CD8-positive, alpha-beta memory T cell (primary cell): ENCODE measurements at regions not wholly inside any gene's neighbourhood (a gene's known extent, or its start where the extent isn't known, plus 50 kb on each side); places are given as distances from the start of the nearest gene placed in this dataset.

Experiments
- CTCF ChIA-PET: fragments of 350-600 bp; sonication (Branson Sonifier 250); formaldehyde crosslinking; loops from one replicate; lab custom pipeline; 2021; ENCODE audit warnings: antibody characterized with exemption; lab: Charles Lee
- POLR2A ChIA-PET: fragments of 350-600 bp; sonication (Branson Sonifier 250); formaldehyde crosslinking; loops from one replicate; lab custom pipeline; 2021; ENCODE audit warnings: antibody characterized with exemption; lab: Charles Lee
- DNase-seq, 5 donors: peaks; one replicate each; pipeline versions ENCODE4 v3.0.0 to v3.0.0-alpha.2; 2020 to 2022; ENCODE audit warnings: mixed read lengths in 1 of 5
- H3K27ac ChIP-seq: one replicate; pipeline ENCODE4 v1.7.0; 2013; ENCODE audit warnings: low read depth, mild to moderate bottlenecking, low read length, moderate library complexity
- H3K27me3 ChIP-seq: 2 replicates; pipeline ENCODE4 v1.7.0; 2013; ENCODE audit warnings: low read length, mild to moderate bottlenecking; ENCODE audit not compliant: insufficient read depth, poor library complexity, severe bottlenecking
- H3K36me3 ChIP-seq: 2 replicates; pipeline ENCODE4 v1.7.0; 2013; ENCODE audit warnings: mild to moderate bottlenecking, low read length, moderate library complexity; ENCODE audit not compliant: insufficient read depth
- H3K4me1 ChIP-seq: 2 replicates; pipeline ENCODE4 v1.7.0; 2013; ENCODE audit warnings: mild to moderate bottlenecking, low read length, moderate library complexity; ENCODE audit not compliant: insufficient read depth
- H3K4me3 ChIP-seq: 2 replicates; pipeline ENCODE4 v1.7.0; 2013; ENCODE audit warnings: mild to moderate bottlenecking, low read length
- H3K9me3 ChIP-seq: 2 replicates; pipeline ENCODE4 v1.7.0; 2013; ENCODE audit warnings: mild to moderate bottlenecking, low read length
- H3K27ac Mint-ChIP-seq, 8 donors: one replicate each; pipeline ENCODE4 v1.8.0; 2020 to 2021; ENCODE audit warnings: mixed read lengths in 8 of 8, mild to moderate bottlenecking in 6 of 8, inconsistent platforms in 3 of 8, moderate library complexity in 3 of 8
- H3K27me3 Mint-ChIP-seq, 2 donors: one replicate each; pipeline ENCODE4 v1.8.0; 2020 to 2021; ENCODE audit warnings: mixed read lengths in 2 of 2, mild to moderate bottlenecking in 1 of 2, moderate library complexity in 1 of 2
- H3K36me3 Mint-ChIP-seq, 3 donors: one replicate each; pipeline ENCODE4 v1.8.0; 2020 to 2021; ENCODE audit warnings: mixed read lengths in 3 of 3, inconsistent platforms in 1 of 3, mild to moderate bottlenecking in 1 of 3
- H3K4me1 Mint-ChIP-seq, 3 donors: one replicate each; pipeline ENCODE4 v1.8.0; 2020 to 2021; ENCODE audit warnings: mixed read lengths in 3 of 3, inconsistent platforms in 1 of 3, mild to moderate bottlenecking in 1 of 3
- H3K4me3 Mint-ChIP-seq, 7 donors: one replicate each; pipeline ENCODE4 v1.8.0; 2020 to 2021; ENCODE audit warnings: mixed read lengths in 7 of 7, mild to moderate bottlenecking in 6 of 7, moderate library complexity in 4 of 7, inconsistent platforms in 2 of 7
- H3K9me3 Mint-ChIP-seq, 5 donors: one replicate each; pipeline ENCODE4 v1.8.0; 2020 to 2022; ENCODE audit warnings: mixed read lengths in 5 of 5, mild to moderate bottlenecking in 3 of 5, moderate library complexity in 2 of 5, inconsistent platforms in 1 of 5

DNA sequence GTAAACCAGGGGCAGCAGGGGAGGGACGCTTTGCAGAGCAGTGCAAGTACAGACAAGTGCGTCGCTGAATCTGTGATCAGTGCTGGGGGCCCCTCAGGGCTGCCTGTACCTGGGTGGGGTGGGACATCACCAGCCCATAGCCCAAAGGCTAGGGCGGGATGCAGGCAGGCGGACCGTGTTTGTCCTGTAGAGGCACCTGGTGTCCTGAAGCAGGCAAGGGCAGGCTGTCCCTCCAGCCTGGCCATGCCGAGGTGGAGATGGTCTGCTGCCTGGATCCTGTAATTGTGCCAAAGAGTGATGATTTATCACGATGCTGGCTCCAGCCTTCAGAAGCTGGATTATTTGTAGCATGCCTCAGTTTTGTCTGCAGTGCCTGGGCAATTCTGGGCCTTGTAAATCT, 137.9 kb upstream of the GSE1 start:
- DNase-seq = no peak
- Mint-ChIP-seq H3K9me3 (no peaks in the 10 kb centered on the region), H3K36me3 (no peaks in the 10 kb centered on the region), H3K27ac (no peak overlapping the region), H3K4me1 (no peaks in the 10 kb centered on the region), H3K27me3 (peaks cover 0 to 3% of the 10 kb centered on the region in 2 donors), H3K4me3 (no peak overlapping the region)
- POLR2A ChIA-PET = no interaction called here
- H3K4me3 ChIP-seq = no peak overlapping the region
- no peak overlapping the region for H3K27ac ChIP-seq
- no peaks in the 10 kb centered on the region for H3K9me3 ChIP-seq
- no peaks in the 10 kb centered on the region for H3K36me3 ChIP-seq
- no peaks in the 10 kb centered on the region for H3K4me1 ChIP-seq
- H3K27me3 ChIP-seq = no peaks in the 10 kb centered on the region
- CTCF ChIA-PET = no interaction called here

DNA sequence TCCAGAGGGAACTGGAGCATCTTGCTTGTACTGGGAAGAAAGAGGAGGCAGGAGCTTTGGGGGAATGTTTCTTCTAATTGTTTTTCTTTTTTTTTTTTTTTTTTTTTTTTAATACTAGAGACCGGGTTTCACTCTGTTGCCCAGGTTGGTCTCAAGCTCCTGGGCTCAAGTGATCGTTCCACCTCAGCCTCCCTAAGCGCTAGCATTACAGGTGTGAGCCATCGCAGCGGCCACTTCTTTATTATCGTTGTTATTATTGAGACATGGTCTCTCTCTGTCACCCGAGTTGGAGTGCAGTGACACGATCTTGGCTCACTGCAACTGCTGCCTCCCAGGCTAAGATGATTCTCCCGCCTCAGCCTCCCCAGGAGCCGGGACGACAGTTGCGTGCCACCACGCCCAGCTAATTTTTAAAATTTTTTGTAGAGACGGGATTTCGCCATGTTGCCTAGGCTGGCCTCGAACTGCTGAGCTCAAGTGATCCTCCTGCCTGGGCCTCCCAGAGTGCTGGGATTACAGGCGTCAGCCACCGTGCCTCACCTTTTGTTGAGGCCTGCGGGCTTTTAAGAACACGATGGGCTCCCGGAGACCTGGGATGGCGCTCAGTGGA, 137.3 kb upstream of the GSE1 start:
- Histone ChIP-seq H3K4me3 (no peak overlapping the region), H3K27me3 (no peaks in the 10 kb centered on the region), H3K36me3 (no peaks in the 10 kb centered on the region), H3K9me3 (no peaks in the 10 kb centered on the region), H3K27ac (no peak overlapping the region), H3K4me1 (no peaks in the 10 kb centered on the region)
- no peak overlapping the region for H3K4me3 Mint-ChIP-seq
- H3K9me3 Mint-ChIP-seq = no peaks in the 10 kb centered on the region
- ChIA-PET CTCF (interaction anchor here (1.6 to 1.8 kb wide), 2 partner anchors 28 to 134 kb away, joined by 3 to 4 read pairs; no protein-coding TSS in a partner anchor), POLR2A (no interaction called here)
- no peak overlapping the region for H3K27ac Mint-ChIP-seq
- no peaks in the 10 kb centered on the region for H3K4me1 Mint-ChIP-seq
- no peaks in the 10 kb centered on the region for H3K36me3 Mint-ChIP-seq
- no peak for DNase-seq
- peaks cover 0 to 3% of the 10 kb centered on the region in 2 donors for H3K27me3 Mint-ChIP-seq

DNA sequence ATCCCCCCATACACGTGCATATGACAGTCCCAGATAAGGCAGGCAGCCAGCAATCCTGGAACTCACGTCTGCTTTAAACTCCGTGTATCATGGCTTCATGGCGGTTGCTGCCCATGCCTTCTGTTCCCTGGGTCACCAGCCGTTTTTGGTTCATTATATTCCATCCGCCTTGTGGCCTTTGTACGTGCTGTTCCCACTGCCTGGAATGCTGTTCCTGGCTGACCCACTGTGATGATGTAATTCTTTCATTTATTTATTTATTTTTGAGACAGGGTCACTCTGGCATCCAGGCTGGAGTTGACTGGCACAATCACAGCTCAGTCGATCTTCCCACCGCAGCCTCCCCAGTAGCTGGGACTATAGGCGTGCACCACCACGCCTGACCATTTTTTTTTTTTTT, 136.7 kb upstream of the GSE1 start:
- ChIA-PET POLR2A (no interaction called here), CTCF (interaction anchor here (1.0 to 1.8 kb wide), 3 partner anchors 29 to 134 kb away, joined by 3 to 4 read pairs (median 3); no protein-coding TSS in a partner anchor)
- Mint-ChIP-seq H3K9me3 (no peaks in the 10 kb centered on the region), H3K36me3 (no peaks in the 10 kb centered on the region), H3K27me3 (peaks cover 1% of the 10 kb centered on the region in 2 donors), H3K27ac (no peak overlapping the region), H3K4me3 (no peak overlapping the region), H3K4me1 (no peaks in the 10 kb centered on the region)
- H3K4me1 ChIP-seq = no peaks in the 10 kb centered on the region
- H3K27ac ChIP-seq = no peak overlapping the region
- no peak overlapping the region for H3K4me3 ChIP-seq
- H3K36me3 ChIP-seq = no peaks in the 10 kb centered on the region
- DNase-seq = no peak
- no peaks in the 10 kb centered on the region for H3K9me3 ChIP-seq
- H3K27me3 ChIP-seq = no peaks in the 10 kb centered on the region

DNA sequence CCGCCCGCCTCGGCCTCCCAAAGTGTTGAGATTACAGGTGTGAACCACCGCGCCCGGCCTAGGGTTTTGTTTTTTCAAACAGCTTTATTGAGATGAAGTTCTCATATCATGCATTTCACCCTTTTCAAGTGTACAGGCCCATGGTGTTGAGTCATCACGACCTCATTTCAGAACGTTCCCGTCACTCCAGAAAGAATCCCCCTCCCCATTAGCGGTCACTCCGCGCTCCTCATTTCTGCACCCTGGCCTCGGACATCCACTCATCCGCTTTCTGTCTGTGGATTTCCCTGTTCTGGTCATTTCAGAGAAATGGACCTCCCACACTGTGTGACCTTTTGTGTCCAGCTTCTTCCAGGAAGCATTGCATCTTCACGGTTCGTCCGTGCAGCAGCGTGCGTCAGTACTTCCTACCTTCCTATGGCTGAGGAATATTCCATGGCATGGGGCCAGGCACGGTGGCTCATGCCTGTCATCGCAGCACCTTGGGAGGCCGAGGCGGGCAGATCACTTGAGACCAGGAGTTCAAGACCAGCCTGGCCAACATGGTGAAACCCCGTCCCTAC, 135.2 kb upstream of the GSE1 start:
- no peak overlapping the region for H3K4me3 ChIP-seq
- Mint-ChIP-seq H3K27ac (no peak overlapping the region), H3K36me3 (no peaks in the 10 kb centered on the region), H3K27me3 (peaks cover 1 to 3% of the 10 kb centered on the region in 2 donors), H3K4me3 (no peak overlapping the region), H3K4me1 (no peaks in the 10 kb centered on the region), H3K9me3 (no peaks in the 10 kb centered on the region)
- no peak overlapping the region for H3K27ac ChIP-seq
- no peaks in the 10 kb centered on the region for H3K4me1 ChIP-seq
- DNase-seq = no peak
- ChIA-PET CTCF (interaction anchor here (1.2 to 1.8 kb wide), 3 partner anchors 50 to 138 kb away, joined by 3 to 5 read pairs (median 4); no protein-coding TSS in a partner anchor), POLR2A (no interaction called here)
- H3K36me3 ChIP-seq = no peaks in the 10 kb centered on the region
- no peaks in the 10 kb centered on the region for H3K9me3 ChIP-seq
- no peaks in the 10 kb centered on the region for H3K27me3 ChIP-seq

DNA sequence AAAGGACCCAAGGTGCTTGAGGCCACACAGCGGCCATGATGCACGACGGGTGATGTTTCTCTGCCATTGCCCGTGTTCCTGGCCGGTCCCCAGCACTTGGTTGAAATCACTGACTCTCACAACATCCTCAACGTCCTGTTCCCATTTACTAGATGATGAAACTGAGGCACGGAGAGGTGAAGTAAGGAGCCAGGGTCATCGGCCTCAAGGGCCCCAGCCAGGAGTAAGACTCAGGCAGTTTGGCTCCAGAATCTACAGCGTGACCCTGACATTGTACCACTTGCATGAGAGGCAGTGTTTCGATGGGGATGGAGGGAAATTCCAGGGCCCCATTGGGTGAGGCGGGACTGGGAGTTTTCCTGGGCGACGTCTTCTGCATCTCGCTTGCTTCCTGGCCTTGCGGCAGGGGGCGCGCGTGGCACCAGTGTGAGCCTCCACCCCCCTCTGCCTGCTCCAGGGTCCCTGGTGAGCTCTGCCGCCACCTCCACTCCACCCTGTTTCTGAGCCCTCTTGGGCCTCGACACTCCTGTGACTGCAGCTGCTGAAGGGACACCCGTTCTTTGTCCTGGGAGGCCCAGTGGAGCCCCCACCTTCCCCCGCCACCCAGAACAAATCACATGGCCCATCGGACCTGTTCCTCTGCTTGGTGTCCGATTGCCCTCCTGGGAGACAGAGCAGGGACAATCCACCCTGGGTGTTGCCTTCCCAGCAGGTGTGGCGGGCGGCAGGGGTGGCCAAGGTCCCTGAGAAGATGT, 133.0 kb upstream of the GSE1 start:
- H3K9me3 Mint-ChIP-seq = no peaks in the 10 kb centered on the region
- H3K27me3 ChIP-seq = no peaks in the 10 kb centered on the region
- peak overlapping the region in 1 of 8 donors; percentile 14 for H3K27ac Mint-ChIP-seq
- peak in 3 of 5 donors; percentile 6 to 53 (median 25) for DNase-seq
- H3K36me3 ChIP-seq = no peaks in the 10 kb centered on the region
- H3K4me1 ChIP-seq = no peaks in the 10 kb centered on the region
- no peaks in the 10 kb centered on the region for H3K36me3 Mint-ChIP-seq
- no peaks in the 10 kb centered on the region for H3K4me1 Mint-ChIP-seq
- no peaks in the 10 kb centered on the region for H3K9me3 ChIP-seq
- H3K27me3 Mint-ChIP-seq = peaks cover 1 to 3% of the 10 kb centered on the region in 2 donors
- no peak overlapping the region for H3K4me3 ChIP-seq
- ChIA-PET POLR2A (no interaction called here), CTCF (interaction anchor here (2.5 to 3.0 kb wide), 2 partner anchors 130 to 136 kb away, joined by 13 to 14 read pairs; no protein-coding TSS in a partner anchor)
- H3K27ac ChIP-seq = no peak overlapping the region
- H3K4me3 Mint-ChIP-seq = no peak overlapping the region

DNA sequence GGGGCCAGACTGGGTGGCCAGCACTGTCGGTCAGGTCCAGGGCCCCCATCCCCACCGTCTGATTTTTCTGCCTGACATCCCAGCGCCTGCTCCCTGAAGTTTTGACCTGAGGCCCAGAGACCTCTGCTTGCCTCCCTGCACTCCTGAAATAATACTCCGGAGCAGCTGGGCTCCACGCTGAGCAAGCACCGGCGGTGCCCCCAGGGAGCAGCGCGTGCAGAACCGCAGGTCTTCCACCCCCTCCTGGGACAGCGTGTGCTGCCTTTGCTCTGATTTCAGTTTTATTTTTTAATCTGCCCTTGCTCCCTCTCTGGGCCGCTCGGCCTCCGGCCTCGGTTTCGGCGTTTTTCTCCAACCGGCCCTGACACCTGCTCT, 132.4 kb upstream of the GSE1 start:
- Mint-ChIP-seq H3K27me3 (peaks cover 1 to 3% of the 10 kb centered on the region in 2 donors), H3K4me3 (no peak overlapping the region), H3K4me1 (no peaks in the 10 kb centered on the region), H3K9me3 (no peaks in the 10 kb centered on the region), H3K36me3 (no peaks in the 10 kb centered on the region), H3K27ac (no peak overlapping the region)
- Histone ChIP-seq H3K9me3 (no peaks in the 10 kb centered on the region), H3K4me3 (no peak overlapping the region), H3K27me3 (no peaks in the 10 kb centered on the region), H3K36me3 (no peaks in the 10 kb centered on the region), H3K27ac (no peak overlapping the region), H3K4me1 (no peaks in the 10 kb centered on the region)
- ChIA-PET POLR2A (no interaction called here), CTCF (interaction anchor here (2.5 to 3.0 kb wide), 2 partner anchors 129 to 136 kb away, joined by 13 to 14 read pairs; no protein-coding TSS in a partner anchor)
- DNase-seq = no peak

DNA sequence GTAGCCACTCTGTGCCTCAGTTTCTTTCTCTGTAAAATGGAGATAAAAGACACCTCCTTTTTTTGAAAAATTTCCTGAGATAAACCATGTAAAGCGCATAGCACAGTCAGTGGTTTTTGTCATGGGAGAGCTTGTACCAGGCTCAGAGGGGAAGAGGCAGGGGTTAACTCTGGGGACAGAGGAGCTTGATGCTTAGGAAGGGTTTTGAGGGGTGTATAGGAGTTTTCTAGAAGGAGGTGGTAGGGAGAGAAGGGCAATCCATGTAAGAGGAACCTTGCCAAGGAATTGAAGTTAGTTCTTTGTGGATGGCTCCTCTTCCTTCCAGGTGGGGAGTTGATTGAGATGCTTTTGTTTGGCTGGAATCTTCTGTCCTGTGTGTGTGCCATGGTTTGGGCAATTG, 131.9 kb upstream of the GSE1 start:
- Mint-ChIP-seq H3K36me3 (no peaks in the 10 kb centered on the region), H3K27ac (no peak overlapping the region), H3K27me3 (peaks cover 1 to 3% of the 10 kb centered on the region in 2 donors), H3K4me1 (no peaks in the 10 kb centered on the region), H3K9me3 (no peaks in the 10 kb centered on the region), H3K4me3 (no peak overlapping the region)
- ChIA-PET CTCF (interaction anchor here (2.5 to 3.0 kb wide), 2 partner anchors 129 to 135 kb away, joined by 13 to 14 read pairs; no protein-coding TSS in a partner anchor), POLR2A (no interaction called here)
- Histone ChIP-seq H3K9me3 (no peaks in the 10 kb centered on the region), H3K27ac (no peak overlapping the region), H3K4me3 (no peak overlapping the region), H3K27me3 (no peaks in the 10 kb centered on the region), H3K4me1 (no peaks in the 10 kb centered on the region), H3K36me3 (no peaks in the 10 kb centered on the region)
- DNase-seq = no peak

DNA sequence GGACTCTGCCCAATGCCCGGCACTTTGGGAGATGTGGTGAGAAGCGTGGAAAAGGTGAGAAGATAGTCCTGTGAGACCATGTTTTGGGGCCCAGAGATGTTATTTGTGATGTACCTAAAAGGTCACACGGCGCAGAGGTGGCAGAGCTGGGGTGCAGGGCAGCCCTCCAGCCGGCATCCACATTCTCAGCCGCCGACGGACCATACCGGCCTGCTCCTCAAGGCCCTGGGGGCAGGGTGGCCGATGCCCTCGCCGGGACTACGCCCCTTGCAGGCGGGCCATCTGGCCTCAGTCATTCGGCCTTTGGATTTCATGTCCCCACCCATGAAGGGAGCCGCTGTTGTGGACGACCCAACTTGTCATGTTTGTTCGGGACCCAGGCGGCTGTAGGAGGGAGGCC, 131.4 kb upstream of the GSE1 start:
- no peaks in the 10 kb centered on the region for H3K9me3 Mint-ChIP-seq
- no peaks in the 10 kb centered on the region for H3K27me3 ChIP-seq
- no peak overlapping the region for H3K4me3 ChIP-seq
- no peaks in the 10 kb centered on the region for H3K36me3 ChIP-seq
- no peaks in the 10 kb centered on the region for H3K4me1 ChIP-seq
- no peak overlapping the region for H3K4me3 Mint-ChIP-seq
- H3K4me1 Mint-ChIP-seq = no peaks in the 10 kb centered on the region
- no peaks in the 10 kb centered on the region for H3K9me3 ChIP-seq
- no peak overlapping the region for H3K27ac ChIP-seq
- peak overlapping the region in 1 of 8 donors; percentile 60 for H3K27ac Mint-ChIP-seq
- DNase-seq = no peak
- CTCF ChIA-PET = interaction anchor here (2.5 to 3.0 kb wide), 2 partner anchors 128 to 135 kb away, joined by 13 to 14 read pairs; no protein-coding TSS in a partner anchor
- no peaks in the 10 kb centered on the region for H3K36me3 Mint-ChIP-seq
- POLR2A ChIA-PET = no interaction called here
- H3K27me3 Mint-ChIP-seq = peaks cover 1 to 3% of the 10 kb centered on the region in 2 donors
